Loucy (cell line): ENCODE measurements at regions not wholly inside any gene's neighbourhood (a gene's known extent, or its start where the extent isn't known, plus 50 kb on each side); places are given as distances from the start of the nearest gene placed in this dataset.

Experiments used
- H2AFZ ChIP-seq: fragments of 200-600 bp; sonication (generic); 2 replicates; pipeline ENCODE4 v1.6.0; 2016; ENCODE audit warnings: antibody characterized with exemption, mild to moderate bottlenecking, low read length, moderate library complexity
- H3F3A ChIP-seq: fragments of 200-600 bp; 2 replicates; pipeline ENCODE4 v1.6.0; 2016; ENCODE audit warnings: antibody characterized with exemption, low read depth, mild to moderate bottlenecking
- H3K27me3 ChIP-seq: fragments of 200-600 bp; sonication (generic); 2 replicates; pipeline ENCODE4 v1.6.1; 2014; ENCODE audit warnings: low read length, mild to moderate bottlenecking; ENCODE audit not compliant: insufficient read depth, poor library complexity, severe bottlenecking
- H3K36me3 ChIP-seq: fragments of 200-600 bp; sonication (generic); 2 replicates; pipeline ENCODE4 v1.6.1; 2016; ENCODE audit warnings: low read length; ENCODE audit not compliant: insufficient read depth
- H3K4me1 ChIP-seq: fragments of 200-600 bp; sonication (generic); 2 replicates; pipeline ENCODE4 v1.5.1; 2014; ENCODE audit warnings: low read length, mild to moderate bottlenecking; ENCODE audit not compliant: insufficient read depth, poor library complexity, severe bottlenecking
- H3K4me2 ChIP-seq: fragments of 200-600 bp; sonication (generic); 2 replicates; pipeline ENCODE4 v1.6.0; 2014; ENCODE audit warnings: antibody characterized with exemption, low read length, low read depth, mild to moderate bottlenecking; ENCODE audit not compliant: poor library complexity, severe bottlenecking
- H3K4me3 ChIP-seq: fragments of 200-600 bp; sonication (generic); 2 replicates; pipeline ENCODE4 v1.5.1; 2014; ENCODE audit warnings: low read length, mild to moderate bottlenecking, mixed read lengths; ENCODE audit not compliant: poor library complexity, severe bottlenecking
- H3K79me2 ChIP-seq: fragments of 200-600 bp; sonication (generic); 2 replicates; pipeline ENCODE4 v1.6.1; 2014; ENCODE audit warnings: low read length; ENCODE audit not compliant: insufficient read depth
- H3K9ac ChIP-seq: fragments of 200-600 bp; sonication (generic); 2 replicates; pipeline ENCODE4 v1.6.0; 2014; ENCODE audit warnings: mild to moderate bottlenecking, low read depth, low read length, moderate library complexity; ENCODE audit not compliant: poor library complexity, severe bottlenecking
- H3K9me2 ChIP-seq: fragments of 200-600 bp; sonication (generic); replicated peaks from 2 replicates; pipeline ENCODE4 v1.6.1; 2016; ENCODE audit warnings: low read depth, low read length, mixed read lengths
- H3K9me3 ChIP-seq: fragments of 200-600 bp; sonication (generic); 2 replicates; pipeline ENCODE4 v1.6.1; 2014; ENCODE audit warnings: mild to moderate bottlenecking, antibody characterized with exemption, low read length, low read depth; ENCODE audit not compliant: insufficient read depth
- H4K20me1 ChIP-seq: fragments of 200-600 bp; sonication (generic); 2 replicates; pipeline ENCODE4 v1.6.0; 2014; ENCODE audit warnings: antibody characterized with exemption, low read length, mild to moderate bottlenecking; ENCODE audit not compliant: insufficient read depth, poor library complexity, severe bottlenecking
- CTCF ChIP-seq: fragments of 200-600 bp; sonication (generic); conservative IDR thresholded peaks from 2 replicates; pipeline ENCODE4 v1.5.1; 2014; ENCODE audit warnings: mild to moderate bottlenecking, antibody characterized with exemption, low read length
- EZH2phosphoT487 ChIP-seq: fragments of 200-600 bp; IDR thresholded peaks from 2 replicates; pipeline ENCODE4 v1.6.1; 2018; ENCODE audit warnings: antibody characterized with exemption, mild to moderate bottlenecking, moderate library complexity, borderline replicate concordance

GRCh38 chr5:9888501-9888901 lies 258.4 kb upstream of the TAS2R1 start:
- no peaks in the 10 kb centered on the region for H3F3A ChIP-seq
- TF ChIP-seq EZH2phosphoT487 (no peak), CTCF (no peak)

DNA sequence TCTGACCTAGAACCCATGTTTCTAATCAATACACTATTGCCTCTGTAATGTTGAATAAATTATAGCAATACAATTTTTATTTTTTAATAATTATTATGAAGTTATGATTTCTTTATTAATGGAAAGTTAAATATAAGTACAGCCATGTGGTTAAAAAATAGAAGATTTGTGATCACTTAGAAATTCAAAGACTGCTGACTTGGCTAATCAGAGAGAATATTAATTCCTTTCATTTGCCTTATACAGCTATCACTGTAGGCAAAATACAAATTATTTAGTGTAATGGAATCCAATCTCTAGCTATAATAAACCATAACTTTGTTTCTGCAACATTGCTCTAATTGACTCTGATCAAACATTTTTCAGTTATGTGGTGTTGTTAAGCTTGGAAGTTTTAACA lies 255.0 kb upstream of the TAS2R1 start:
- no peak overlapping the region for H3K4me3 ChIP-seq
- H3F3A ChIP-seq, result no peaks in the 10 kb centered on the region
- no peaks in the 10 kb centered on the region for H3K27me3 ChIP-seq
- H3K9me2 ChIP-seq, result no peaks in the 10 kb centered on the region
- H3K9me3 ChIP-seq, result no peaks in the 10 kb centered on the region
- no peaks in the 10 kb centered on the region for H3K79me2 ChIP-seq
- H4K20me1 ChIP-seq, result no peaks in the 10 kb centered on the region
- H3K36me3 ChIP-seq, result no peaks in the 10 kb centered on the region
- no peaks in the 10 kb centered on the region for H3K4me1 ChIP-seq
- no peak overlapping the region for H3K9ac ChIP-seq
- H2AFZ ChIP-seq, result no peak overlapping the region
- TF ChIP-seq EZH2phosphoT487 (no peak), CTCF (no peak)
- no peak overlapping the region for H3K4me2 ChIP-seq

More at GRCh38 chr5:9888501-9888901, 258.4 kb upstream of the TAS2R1 start:
- Histone ChIP-seq H3K4me2 (no peak overlapping the region), H3K9me3 (no peaks in the 10 kb centered on the region), H4K20me1 (no peaks in the 10 kb centered on the region), H3K36me3 (no peaks in the 10 kb centered on the region), H3K4me1 (no peaks in the 10 kb centered on the region), H3K27me3 (no peaks in the 10 kb centered on the region), H2AFZ (no peak overlapping the region), H3K9me2 (no peaks in the 10 kb centered on the region), H3K9ac (no peak overlapping the region), H3K79me2 (no peaks in the 10 kb centered on the region), H3K4me3 (no peak overlapping the region)

DNA sequence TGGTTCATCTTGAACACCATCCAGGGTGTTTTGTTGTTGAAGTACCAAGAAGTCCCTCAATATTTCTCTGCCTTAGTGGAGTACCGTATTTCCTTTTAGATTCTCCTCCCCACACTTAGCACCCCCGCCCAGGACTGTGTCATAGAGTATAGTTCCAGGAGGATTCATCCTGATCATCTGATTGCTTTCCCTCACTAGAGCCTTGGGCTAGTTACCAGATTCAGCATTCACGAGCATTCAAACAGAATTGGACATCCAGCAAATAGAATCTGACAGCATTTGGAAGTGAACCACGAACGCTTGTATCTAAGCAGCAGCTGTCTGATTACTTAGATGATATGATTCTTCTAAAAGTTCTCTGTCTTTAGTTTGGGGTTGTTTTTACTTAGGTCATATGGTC lies 248.1 kb upstream of the TAS2R1 start:
- H3K9me2 ChIP-seq, result no peaks in the 10 kb centered on the region

More for the DNA sequence above, 248.1 kb upstream of the TAS2R1 start:
- TF ChIP-seq CTCF, result no peak
- TF ChIP-seq EZH2phosphoT487, result no peak
- Histone ChIP-seq H3F3A (no peaks in the 10 kb centered on the region), H3K4me3 (no peak overlapping the region), H4K20me1 (no peaks in the 10 kb centered on the region), H3K9me3 (no peaks in the 10 kb centered on the region), H3K4me1 (no peaks in the 10 kb centered on the region), H3K9ac (no peak overlapping the region), H3K36me3 (no peaks in the 10 kb centered on the region), H3K27me3 (no peaks in the 10 kb centered on the region), H3K4me2 (no peak overlapping the region), H3K79me2 (no peaks in the 10 kb centered on the region), H2AFZ (no peak overlapping the region)
